NCI-H2196 (cell line): ENCODE measurements at regions not wholly inside any gene's neighbourhood (a gene's known extent, or its start where the extent isn't known, plus 50 kb on each side); places are given as distances from the start of the nearest gene placed in this dataset.

ENCODE experiments used
- DNase-seq: peaks from one replicate; lab custom pipeline; 2025; ENCODE audit not compliant: unreplicated experiment; lab: John Stamatoyannopoulos, UW

DNA sequence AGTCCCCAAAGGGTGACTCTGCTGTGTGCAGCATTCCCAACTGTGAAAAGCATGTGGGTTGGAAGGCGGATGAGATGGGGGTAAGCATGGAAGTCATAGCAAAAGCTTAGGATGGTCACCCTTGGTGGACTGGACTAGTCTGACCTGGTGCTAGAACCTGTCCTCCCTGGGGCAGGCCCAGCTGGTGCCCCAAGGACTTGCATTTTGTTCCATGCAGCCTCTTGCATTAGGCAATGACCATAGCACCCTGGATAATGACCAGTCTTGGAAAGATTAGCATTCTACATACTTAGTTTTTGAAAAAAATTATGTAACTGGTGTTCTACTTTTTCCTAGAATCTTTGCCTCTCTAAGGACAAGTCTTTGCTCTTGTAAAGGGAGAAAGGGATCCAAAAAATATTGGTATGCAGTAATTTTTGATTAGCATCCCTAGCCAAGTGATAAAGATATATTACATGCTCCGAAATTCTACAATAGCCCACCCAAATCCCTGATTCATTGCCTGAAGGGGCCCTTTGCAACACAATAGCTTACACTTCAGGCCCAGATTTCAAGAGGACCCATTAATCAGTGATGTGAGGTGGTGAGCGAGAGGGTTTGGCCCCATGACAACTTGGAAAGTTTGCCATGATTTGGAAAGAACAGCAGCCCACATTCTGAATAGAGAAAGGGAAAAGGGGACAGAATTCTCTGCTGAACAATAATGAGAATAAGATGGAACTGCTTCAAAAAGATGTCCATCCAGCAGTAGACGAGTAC lies 93.3 kb upstream of the CD180 start:
- no peak for DNase-seq

DNA sequence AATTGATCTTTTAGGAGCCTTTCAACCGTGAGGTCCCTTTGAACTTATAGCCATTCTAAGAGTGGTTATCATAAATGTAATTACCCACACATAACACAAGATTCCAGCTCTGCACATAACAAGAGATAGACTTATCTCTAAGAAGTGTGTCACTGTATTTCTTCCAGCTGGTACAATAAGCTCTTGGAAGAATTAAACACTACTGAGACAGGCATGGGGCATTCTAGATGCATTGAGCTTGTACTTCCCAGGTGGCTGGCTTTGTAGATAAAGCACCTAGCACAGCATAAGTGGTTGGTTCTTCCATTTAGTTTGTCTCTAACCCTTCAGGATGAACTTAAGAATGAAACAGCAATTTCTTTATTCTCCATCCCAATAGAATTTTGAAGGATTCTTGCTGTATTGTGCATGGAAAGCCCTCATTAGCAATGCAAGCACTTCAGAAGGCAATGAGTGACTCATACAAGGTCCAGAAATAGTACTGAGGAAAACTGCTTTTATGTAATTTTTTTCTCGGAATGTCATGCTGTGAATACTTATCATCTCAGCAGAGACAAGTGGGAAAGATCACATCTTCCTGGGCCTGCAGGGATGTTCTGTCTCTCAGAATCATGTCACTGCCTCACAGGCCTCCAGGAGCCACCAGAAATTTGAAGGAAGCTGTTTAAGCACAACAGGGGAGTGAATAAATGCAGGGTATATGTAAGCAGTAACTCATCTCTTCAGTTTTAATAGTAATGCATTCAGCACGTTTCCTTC lies 91.1 kb upstream of the CD180 start:
- DNase-seq, result no peak

DNA sequence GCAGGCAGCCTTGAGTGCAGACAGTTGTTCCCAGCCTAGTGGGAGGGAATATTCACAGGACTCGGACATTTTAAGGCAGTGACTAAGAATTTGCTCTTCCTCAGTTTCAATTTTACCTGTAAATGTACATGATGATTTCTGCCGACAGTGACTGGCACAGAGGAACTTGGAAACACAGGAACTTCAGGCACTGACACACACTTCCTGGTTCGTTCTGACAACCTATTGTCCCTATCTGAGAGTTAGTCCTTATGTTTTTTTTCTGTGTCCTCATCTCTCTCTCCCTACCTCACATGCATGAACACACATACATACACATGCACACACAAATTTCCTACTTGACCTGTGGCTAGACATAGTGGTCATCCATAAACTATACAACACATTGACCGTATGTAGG lies 89.4 kb upstream of the CD180 start:
- no peak for DNase-seq

DNA sequence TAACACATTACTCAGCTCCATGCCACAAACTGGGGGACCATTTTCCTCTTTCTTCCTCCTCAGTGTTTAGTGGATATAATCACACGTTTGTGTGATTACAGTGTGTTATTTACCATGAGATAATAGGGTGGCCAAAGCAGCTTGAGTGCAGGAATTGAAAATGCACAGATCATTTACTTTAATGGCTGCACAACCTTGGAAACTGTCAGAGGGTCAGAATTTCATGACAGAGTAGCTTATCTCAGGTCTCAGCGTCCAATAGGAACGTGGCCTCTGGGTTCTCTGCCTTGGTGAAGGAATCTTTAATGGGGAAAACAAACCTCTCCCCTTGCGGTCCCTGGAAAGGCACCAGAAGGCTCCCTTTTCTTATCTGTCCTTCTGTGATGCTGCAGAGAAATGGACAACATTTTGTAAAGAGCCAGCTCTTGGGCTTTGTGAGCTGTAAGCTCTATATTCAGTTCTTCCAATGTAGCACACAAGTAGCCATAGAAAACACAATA lies 87.4 kb upstream of the CD180 start:
- no peak for DNase-seq

DNA sequence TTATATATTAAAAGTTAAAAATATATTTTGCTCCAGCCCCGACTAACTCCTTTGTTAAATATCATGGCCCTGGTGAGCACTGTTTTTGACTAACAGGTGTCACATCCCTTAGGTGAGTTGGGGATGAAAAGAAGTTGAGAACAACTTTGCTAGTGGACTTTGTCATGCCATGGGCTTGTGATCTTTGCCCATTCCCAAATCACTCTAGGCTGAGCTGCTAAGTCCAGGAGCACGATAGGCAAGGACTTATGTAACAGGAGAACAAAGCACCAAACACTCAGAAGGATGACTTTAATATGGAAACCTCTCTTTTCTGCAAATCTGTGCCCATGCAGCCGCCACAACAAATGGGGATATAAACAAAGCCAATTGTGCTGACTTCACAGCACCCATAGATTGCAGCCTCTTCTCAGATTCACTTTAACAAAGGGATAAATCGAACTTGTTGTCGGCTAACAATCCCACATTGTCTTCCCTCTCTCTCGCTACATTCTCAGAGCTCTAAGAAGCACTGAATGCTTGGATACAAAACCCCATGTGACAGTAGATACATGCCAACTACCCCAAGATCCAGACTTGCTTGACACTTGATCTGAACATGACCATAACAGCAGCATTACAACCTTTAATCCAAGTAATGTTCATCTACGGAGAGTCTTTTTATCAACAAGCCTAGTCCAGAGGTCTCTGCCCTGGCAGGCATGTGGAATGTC lies 86.8 kb upstream of the CD180 start:
- no peak for DNase-seq

DNA sequence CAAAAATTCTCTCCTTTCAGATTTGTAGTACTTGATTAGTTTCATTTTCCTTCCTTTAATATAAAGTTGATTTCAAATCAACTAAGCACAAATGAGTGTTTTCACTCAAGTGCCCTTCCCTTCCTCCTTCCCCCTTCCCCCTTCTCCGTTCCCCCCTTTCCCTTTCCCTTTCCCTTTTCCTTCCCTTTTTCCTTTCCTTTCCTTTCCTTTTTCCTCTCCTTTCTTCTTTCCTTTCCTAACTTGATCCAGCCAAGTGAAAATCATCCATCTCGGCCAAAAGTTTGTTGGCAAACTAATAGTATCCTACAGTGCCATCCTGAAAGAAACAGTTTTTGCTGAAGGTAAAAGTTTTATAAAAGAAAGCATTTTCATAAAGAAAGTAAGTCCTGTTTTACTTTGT lies 85.3 kb upstream of the CD180 start:
- no peak for DNase-seq

DNA sequence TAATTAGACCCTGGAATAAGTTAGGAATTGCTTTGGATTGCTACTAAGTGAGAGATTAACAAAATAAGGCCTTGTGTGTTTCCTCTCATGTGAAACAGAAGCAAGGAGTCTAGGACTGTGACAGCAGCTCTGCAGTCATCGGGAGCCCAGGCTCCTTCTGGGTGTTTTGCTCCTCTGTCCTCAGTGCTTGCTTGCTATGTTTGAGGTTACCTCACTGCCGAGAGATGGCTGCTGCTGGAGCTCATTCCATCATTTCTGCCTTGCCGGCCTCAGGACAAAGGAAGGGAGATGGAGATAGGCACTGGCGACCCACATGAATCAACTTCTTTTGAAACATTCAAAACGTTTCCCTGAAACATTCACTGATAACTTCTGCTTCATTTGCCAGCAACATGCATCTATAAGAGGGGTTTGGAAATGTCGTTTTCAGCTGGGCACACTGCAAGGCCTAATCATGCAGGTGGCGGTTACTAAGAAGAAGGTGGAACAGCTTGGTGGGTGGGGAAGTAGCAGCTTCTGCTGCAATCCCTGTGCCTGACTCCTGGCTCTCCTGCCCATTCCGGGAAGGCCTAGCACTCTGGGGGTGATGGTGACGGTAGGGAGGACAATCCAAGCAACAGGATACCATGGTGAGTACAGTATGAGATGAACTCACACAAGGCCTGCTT lies 77.2 kb upstream of the CD180 start:
- DNase-seq, result no peak

DNA sequence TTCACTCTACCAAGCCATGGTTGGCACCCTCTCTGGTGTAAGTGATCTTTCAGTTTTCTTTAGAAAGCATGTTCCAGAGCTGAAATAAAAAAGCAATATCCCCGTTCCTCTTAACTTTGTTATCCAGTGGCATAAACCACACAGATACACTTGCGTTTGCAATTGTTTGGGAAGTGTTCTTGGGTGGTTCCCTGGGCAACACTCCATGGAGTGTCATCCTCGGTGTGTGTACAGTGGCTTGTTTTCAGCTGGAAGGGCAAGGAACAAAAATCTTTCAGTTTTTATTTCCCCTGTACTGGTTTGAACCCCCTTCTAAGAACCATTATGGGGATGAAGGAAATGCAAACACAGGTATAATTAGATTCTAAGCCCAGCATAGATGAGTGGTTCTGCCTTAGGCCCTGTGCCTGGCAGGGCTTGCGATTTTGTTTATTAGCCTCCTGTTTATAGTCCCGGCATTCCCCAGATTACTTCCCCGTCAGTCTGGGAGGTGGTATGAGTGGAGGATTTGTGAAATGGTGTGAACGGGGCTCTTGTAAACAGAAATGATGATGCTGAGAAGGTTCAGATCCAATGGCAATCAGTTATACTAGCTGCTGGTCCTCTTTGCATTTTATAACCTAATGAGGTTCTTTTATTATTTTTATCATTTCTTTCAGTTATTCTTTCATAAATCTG lies 76.0 kb upstream of the CD180 start:
- no peak for DNase-seq

DNA sequence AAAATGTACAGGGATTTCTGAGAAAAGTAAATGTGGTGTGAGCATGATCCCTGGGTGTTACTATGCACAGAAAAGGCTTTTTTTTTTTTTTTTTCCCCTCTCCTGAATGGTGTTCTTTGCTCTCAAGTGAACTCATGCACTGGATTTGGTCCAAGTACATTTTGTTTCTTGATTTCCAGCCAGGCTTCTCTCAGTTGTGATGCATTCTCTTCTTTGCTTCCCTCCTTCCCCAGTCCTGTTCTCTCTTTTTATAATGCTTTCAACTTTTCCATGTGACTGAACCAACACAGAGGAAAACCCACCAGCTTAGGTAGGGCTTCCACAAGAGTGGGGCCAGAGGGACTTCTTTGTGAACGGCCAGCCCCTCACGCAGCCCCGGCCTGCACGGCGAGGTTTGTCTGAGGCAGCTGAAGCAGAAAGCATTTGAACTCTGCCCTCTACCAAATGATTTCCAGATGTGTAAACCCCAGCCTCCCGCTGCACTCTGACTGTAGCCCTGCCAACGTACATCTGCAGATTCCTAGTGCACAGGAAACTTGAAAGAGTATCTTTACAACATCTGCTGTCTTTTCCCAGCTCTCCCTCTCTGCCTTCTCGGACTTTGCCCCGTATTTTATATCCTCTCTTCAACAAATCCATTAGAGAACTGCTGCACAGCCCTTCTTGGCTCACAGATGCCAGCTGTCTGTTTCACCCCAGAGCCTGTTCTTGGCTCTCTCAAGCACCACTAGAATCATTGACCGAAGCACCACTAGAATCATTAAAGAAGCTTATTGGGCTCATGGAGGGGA lies 71.8 kb upstream of the CD180 start:
- DNase-seq, result peak; percentile 0

DNA sequence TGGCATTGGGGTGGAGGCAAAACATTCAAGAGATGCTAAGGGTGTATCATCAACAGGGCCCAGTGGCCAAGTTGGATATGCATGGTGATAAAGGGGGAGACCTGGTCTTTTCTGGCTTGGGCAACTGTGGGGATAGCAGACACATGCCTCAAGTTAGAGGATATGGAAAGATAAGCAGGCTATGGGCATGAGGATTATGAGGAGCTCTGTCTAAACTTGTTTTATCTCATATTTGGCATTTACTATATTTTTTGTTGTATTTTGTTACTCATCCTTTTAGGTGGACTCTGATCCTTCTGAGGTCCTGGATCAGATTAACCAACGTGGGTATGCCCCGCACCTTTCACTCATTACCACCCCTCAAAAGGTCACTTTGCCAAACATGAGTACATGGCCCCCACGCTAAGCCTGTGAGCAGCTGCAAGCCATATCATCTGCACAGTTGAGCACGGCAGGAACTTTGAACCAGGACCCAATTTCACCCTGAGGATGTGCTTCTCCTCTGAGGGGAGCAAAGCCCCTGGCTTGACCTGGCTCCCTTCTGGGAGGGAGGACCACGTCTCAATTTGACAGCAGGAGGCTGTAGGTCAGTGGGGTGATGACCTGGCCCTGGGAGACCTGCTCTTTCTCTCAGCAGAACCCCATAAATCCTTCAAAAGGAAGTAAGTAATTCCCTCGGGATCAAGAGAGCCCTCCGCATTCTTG lies 71.1 kb upstream of the CD180 start:
- DNase-seq, result no peak

DNA sequence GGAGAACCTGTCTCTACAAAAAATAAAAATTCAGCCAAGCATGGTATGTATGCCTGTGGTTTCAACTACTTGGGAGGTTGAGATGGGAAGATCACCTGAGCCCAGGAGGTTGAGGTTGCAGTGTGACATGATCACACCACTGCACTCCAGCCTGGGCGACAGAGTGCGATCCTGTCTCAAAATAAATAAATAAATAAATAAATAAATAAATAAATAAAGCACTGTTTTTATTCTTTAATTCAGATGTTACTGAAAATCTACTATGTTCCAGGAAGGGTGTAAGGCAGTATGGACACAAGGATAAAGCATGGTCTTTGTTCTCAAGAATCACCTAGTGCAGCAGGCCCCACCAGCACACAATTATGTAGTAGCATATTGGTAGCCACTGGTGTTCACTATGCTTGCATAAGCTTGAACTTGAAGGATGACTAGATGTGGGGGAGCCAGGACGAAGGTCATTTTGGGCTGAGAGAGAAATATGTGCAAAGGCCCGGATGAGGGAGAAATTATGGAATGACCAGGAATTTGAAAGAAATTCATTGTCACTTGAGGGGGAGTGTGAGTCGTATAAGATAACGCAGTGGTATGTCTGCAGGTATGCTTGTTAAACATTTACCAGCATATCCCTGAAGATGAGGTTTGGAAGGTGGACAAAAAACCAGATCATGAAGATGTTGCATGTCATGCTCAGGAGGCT lies 70.2 kb upstream of the CD180 start:
- DNase-seq, result no peak

DNA sequence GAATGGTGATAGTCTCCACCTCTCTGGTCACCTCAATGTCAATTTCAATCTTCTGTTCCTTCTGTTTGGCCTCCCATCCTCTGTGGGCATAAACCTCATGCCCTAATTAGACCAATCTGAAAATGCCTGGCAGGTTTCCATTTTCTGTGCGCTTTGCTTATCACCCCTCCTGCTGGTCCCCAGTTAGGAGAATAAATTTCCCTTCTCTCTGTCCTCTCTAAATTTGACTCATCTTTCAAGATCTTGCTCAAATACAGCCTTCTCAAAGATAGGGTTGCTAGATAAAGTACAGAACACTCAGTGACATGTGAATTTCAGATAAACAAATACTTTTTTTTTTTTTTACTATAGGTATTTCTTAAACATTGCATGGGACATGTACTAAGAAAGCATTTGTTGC lies 69.4 kb upstream of the CD180 start:
- no peak for DNase-seq

DNA sequence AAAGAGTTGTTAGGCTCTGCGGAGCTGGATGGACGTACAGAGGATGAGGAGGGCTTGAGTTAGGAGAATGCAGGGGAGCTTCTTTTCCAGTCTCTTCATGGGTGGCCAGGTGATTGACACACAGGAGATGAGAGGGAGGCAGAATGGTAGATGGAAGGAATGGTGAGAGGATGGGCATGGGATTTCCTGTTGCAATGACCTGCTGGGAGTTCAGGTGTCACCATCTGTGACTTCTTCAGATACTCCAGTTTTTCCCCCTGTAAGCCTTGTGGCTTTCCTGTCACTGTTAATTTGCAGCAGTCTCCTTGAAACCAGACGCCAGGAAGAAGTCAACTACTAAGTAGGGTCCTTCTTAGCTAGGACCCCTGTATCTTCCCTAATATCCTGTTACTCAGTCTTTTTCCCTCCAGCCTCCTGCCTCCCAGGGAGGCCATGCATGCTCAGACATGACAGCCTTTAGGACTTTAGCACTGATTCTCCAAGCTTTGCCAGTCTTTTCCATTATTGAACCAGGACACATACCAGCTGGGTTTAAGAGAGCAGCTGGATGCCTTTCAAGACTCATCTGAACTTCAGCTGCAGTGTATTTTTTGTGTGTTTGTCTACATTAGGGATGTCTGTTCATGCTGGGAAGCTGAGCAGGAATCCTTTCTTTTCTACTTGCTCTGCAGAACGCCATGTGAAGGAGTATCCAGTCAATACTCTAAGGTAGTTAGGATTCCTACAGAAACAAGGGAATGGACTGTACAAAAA lies 67.2 kb upstream of the CD180 start:
- DNase-seq, result no peak

DNA sequence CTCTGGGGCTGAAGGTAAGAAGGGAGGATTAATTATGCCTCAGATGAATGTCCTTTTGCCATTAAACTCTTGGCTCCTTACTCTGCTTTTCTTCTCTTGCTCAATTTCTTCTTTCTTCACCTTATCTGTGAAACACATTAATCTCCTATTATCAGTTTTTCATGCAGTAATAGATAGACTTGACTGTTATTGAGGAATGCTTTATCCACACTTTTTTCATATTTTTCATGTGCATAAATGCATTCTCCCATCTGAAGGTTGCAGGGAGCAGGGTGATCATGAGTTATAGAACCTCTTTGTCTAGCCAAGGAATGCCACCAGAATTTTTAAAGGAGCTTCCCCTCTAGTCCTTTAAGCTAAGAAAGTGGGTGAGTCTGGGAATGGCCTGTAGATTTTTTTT lies 66.4 kb upstream of the CD180 start:
- DNase-seq, result no peak

DNA sequence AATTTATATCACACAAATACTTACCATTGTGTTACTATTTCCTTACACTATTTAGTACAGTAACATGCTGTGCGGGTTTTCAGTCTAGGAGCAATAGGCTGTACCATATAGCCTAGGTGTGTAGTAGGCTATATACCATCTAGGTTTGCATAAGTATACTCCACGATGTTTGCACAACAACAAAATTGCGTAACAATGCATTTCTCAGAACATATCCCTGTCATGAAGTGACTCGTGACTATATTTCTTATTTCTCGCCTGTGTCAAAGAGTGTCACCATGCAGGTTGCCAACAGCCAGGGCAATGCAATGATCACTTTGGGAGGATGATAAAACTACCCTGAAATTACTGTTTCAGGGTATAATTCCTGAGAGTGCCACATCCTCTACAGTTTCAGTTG lies 65.6 kb upstream of the CD180 start:
- DNase-seq, result no peak

DNA sequence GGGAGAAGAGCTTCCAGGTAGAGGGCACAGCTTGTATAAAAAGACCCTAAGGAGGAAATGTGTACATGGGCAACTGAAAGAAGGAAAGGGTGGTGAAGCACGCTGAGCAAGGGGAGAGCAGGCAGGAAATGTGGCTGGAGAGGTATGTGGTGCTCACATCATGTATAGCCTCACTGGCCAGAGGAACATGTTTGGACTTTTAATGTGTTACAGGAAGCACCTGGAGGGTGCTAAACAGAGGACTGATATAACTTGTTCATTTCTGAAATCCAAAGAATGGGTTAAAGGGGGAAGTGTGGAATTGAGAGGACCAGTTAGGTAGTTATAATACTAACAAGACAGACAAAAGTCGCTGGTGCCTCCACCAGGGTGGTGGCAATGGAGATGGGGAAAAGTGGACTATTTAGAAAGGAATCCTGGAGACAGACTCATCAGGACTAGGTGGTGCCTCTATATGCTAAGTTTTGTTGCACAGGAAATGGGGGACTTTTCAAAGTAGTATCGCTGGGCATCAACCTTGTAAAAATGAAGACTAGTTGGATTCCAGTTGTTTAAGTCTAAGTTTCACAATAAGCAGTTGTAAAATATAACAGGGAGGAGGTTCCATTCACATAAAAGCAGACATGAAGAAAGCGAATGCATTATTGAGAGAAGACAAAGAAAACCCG lies 63.1 kb upstream of the CD180 start:
- DNase-seq, result no peak

DNA sequence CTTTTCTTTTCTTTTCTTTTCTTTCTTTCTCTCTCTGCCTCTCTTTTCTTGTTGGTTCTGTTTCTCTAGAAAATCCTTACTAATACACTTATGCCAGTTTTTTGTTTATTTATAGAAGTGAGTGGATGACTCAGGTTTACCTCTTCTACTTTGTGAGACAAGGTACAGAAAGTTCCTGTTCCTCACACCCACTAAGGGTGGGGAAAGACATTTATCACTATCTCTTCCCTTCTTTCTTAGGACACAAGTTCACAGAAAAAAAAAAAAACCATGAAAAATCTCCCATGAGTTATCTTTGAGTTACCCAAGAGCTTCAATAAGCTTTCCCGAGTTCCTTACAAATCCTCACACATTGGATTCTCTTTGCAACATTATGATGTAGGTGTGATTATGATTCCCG lies 60.9 kb upstream of the CD180 start:
- DNase-seq, result no peak

DNA sequence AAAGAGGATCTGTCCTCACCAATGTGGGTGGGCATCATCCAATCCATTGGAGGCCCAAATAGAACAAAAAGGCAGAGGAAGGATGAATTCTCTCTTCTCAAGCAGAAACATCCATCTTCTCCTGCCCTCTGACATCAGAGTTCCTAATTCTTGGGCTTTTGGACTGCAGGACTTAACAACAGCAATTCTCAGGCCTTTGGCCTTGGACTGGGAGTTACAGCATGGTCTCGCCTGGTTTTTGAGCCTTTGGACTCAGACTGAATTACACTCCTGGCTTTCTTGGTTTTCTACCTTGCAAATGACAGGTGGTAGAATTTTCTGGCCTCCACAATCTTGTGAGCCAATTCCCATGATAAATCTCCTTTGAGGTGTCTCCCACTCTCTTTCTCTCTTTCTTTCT lies 60.5 kb upstream of the CD180 start:
- no peak for DNase-seq
